ENCODE measurements at regions not wholly inside any gene's neighbourhood (a gene's known extent, or its start where the extent isn't known, plus 50 kb on each side); places are given as distances from the start of the nearest gene placed in this dataset.
A peak's percentile ranks its signal among the peaks of the same experiment; 100 is the strongest.
"Not testable (repeated sequence)": the region's sequence is repeated elsewhere in the genome, so short reads cannot be mapped to it uniquely, and the experiment has no call there.

- Mint-ChIP-seq H3K9me3 (peaks cover 2% of the 10 kb centered on the region), H3K27ac (no peak overlapping the region), H3K27me3 (ENCODE audit: low read depth) (no peaks in the 10 kb centered on the region), H3K36me3 (ENCODE audit: low read depth) (no peaks in the 10 kb centered on the region), H3K4me3 (no peak overlapping the region), H3K4me1 (ENCODE audit: low read depth) (no peaks in the 10 kb centered on the region)
- DNase-seq, result no peak
- intact Hi-C loops (cut with micrococcal nuclease), result no loop called here
- CTCF ChIA-PET, result no interaction called here
Observed at GRCh38 chr18:56421647-56422046, 216.7 kb downstream of the TXNL1 start.

GRCh38 chr18:56420868-56421267 is 217.5 kb downstream of the TXNL1 start:
- H3K9me3 Mint-ChIP-seq; H3K4me1 Mint-ChIP-seq (ENCODE audit: low read depth); CTCF ChIA-PET; H3K27ac Mint-ChIP-seq; H3K4me3 Mint-ChIP-seq; DNase-seq; H3K36me3 Mint-ChIP-seq (ENCODE audit: low read depth); intact Hi-C loops (cut with micrococcal nuclease); H3K27me3 Mint-ChIP-seq (ENCODE audit: low read depth): not testable (repeated sequence)

- no peaks in the 10 kb centered on the region for H3K4me1 Mint-ChIP-seq (ENCODE audit: low read depth)
- no peaks in the 10 kb centered on the region for H3K36me3 Mint-ChIP-seq (ENCODE audit: low read depth)
- no peaks in the 10 kb centered on the region for H3K27me3 Mint-ChIP-seq (ENCODE audit: low read depth)
- peaks cover 25% of the 10 kb centered on the region for H3K9me3 Mint-ChIP-seq
- intact Hi-C loops (cut with micrococcal nuclease), result no loop called here
- CTCF ChIA-PET, result no interaction called here
- H3K4me3 Mint-ChIP-seq, result no peak overlapping the region
- no peak for DNase-seq
- no peak overlapping the region for H3K27ac Mint-ChIP-seq
Observed at GRCh38 chr18:56414357-56414756, 224.0 kb downstream of the TXNL1 start.

- no peaks in the 10 kb centered on the region for H3K27me3 Mint-ChIP-seq (ENCODE audit: low read depth)
- H3K27ac Mint-ChIP-seq, result no peak overlapping the region
- DNase-seq, result no peak
- no peak overlapping the region for H3K4me3 Mint-ChIP-seq
- CTCF ChIA-PET, result no interaction called here
- H3K9me3 Mint-ChIP-seq, result peaks cover 25% of the 10 kb centered on the region
- intact Hi-C loops (cut with micrococcal nuclease), result no loop called here
- H3K4me1 Mint-ChIP-seq (ENCODE audit: low read depth), result no peaks in the 10 kb centered on the region
- H3K36me3 Mint-ChIP-seq (ENCODE audit: low read depth), result no peaks in the 10 kb centered on the region
Observed at GRCh38 chr18:56413862-56414261, 224.5 kb downstream of the TXNL1 start.

- Mint-ChIP-seq H3K27ac (no peak overlapping the region), H3K27me3 (ENCODE audit: low read depth) (no peaks in the 10 kb centered on the region)
Observed at GRCh38 chr18:56412951-56413350, 225.4 kb downstream of the TXNL1 start.

GRCh38 chr18:56409736-56410135 is 228.7 kb downstream of the TXNL1 start:
- intact Hi-C loops (cut with micrococcal nuclease), result no loop called here
- no peaks in the 10 kb centered on the region for H3K4me1 Mint-ChIP-seq (ENCODE audit: low read depth)
- H3K9me3 Mint-ChIP-seq, result peaks cover 14% of the 10 kb centered on the region
- H3K27ac Mint-ChIP-seq, result no peak overlapping the region
- H3K36me3 Mint-ChIP-seq (ENCODE audit: low read depth), result no peaks in the 10 kb centered on the region
- DNase-seq, result no peak
- H3K27me3 Mint-ChIP-seq (ENCODE audit: low read depth), result no peaks in the 10 kb centered on the region
- CTCF ChIA-PET, result no interaction called here
- H3K4me3 Mint-ChIP-seq, result no peak overlapping the region

More at GRCh38 chr18:56412951-56413350, 225.4 kb downstream of the TXNL1 start:
- DNase-seq, result peak; percentile 6
- Mint-ChIP-seq H3K4me1 (ENCODE audit: low read depth) (no peaks in the 10 kb centered on the region), H3K36me3 (ENCODE audit: low read depth) (no peaks in the 10 kb centered on the region), H3K4me3 (no peak overlapping the region), H3K9me3 (peaks cover 25% of the 10 kb centered on the region)
- intact Hi-C loops (cut with micrococcal nuclease), result no loop called here
- CTCF ChIA-PET, result no interaction called here

GRCh38 chr18:56407646-56408180 is 230.7 kb downstream of the TXNL1 start:
- no peak for DNase-seq
- Mint-ChIP-seq H3K4me3 (no peak overlapping the region), H3K9me3 (peaks cover 4% of the 10 kb centered on the region), H3K4me1 (ENCODE audit: low read depth) (no peaks in the 10 kb centered on the region), H3K36me3 (ENCODE audit: low read depth) (no peaks in the 10 kb centered on the region), H3K27ac (no peak overlapping the region), H3K27me3 (ENCODE audit: low read depth) (no peaks in the 10 kb centered on the region)
- CTCF ChIA-PET, result no interaction called here
- intact Hi-C loops (cut with micrococcal nuclease), result no loop called here

GRCh38 chr18:56402872-56403516 is 235.4 kb downstream of the TXNL1 start:
- no peak overlapping the region for H3K27ac Mint-ChIP-seq
- H3K4me3 Mint-ChIP-seq, result no peak overlapping the region
- intact Hi-C loops (cut with micrococcal nuclease), result no loop called here
- H3K4me1 Mint-ChIP-seq (ENCODE audit: low read depth), result no peaks in the 10 kb centered on the region
- CTCF ChIA-PET, result no interaction called here
- no peak for DNase-seq
- H3K36me3 Mint-ChIP-seq (ENCODE audit: low read depth), result no peaks in the 10 kb centered on the region
- peaks cover 4% of the 10 kb centered on the region for H3K27me3 Mint-ChIP-seq (ENCODE audit: low read depth)
- no peaks in the 10 kb centered on the region for H3K9me3 Mint-ChIP-seq

GRCh38 chr18:56393870-56394269 is 244.5 kb downstream of the TXNL1 start:
- CTCF ChIA-PET, result no interaction called here
- H3K36me3 Mint-ChIP-seq (ENCODE audit: low read depth), result no peaks in the 10 kb centered on the region
- H3K27me3 Mint-ChIP-seq (ENCODE audit: low read depth), result peaks cover 3% of the 10 kb centered on the region
- no peaks in the 10 kb centered on the region for H3K4me1 Mint-ChIP-seq (ENCODE audit: low read depth)
- intact Hi-C loops (cut with micrococcal nuclease), result no loop called here
- DNase-seq, result no peak
- H3K4me3 Mint-ChIP-seq, result no peak overlapping the region
- H3K9me3 Mint-ChIP-seq, result no peaks in the 10 kb centered on the region
- H3K27ac Mint-ChIP-seq, result no peak overlapping the region

GRCh38 chr18:56391931-56392590 is 246.3 kb downstream of the TXNL1 start:
- Mint-ChIP-seq H3K36me3 (ENCODE audit: low read depth) (no peaks in the 10 kb centered on the region), H3K27me3 (ENCODE audit: low read depth) (no peaks in the 10 kb centered on the region), H3K4me3 (no peak overlapping the region), H3K4me1 (ENCODE audit: low read depth) (no peaks in the 10 kb centered on the region), H3K27ac (no peak overlapping the region), H3K9me3 (no peaks in the 10 kb centered on the region)
- CTCF ChIA-PET, result no interaction called here
- DNase-seq, result no peak
- intact Hi-C loops (cut with micrococcal nuclease), result no loop called here

GRCh38 chr18:56390626-56391025 is 247.8 kb downstream of the TXNL1 start:
- Mint-ChIP-seq H3K4me3 (no peak overlapping the region), H3K27me3 (ENCODE audit: low read depth) (no peaks in the 10 kb centered on the region), H3K4me1 (ENCODE audit: low read depth) (no peaks in the 10 kb centered on the region), H3K36me3 (ENCODE audit: low read depth) (no peaks in the 10 kb centered on the region), H3K27ac (no peak overlapping the region), H3K9me3 (no peaks in the 10 kb centered on the region)
- CTCF ChIA-PET, result no interaction called here
- intact Hi-C loops (cut with micrococcal nuclease), result no loop called here
- DNase-seq, result no peak

- intact Hi-C loops (cut with micrococcal nuclease), result no loop called here
- no peak overlapping the region for H3K4me3 Mint-ChIP-seq
- no peaks in the 10 kb centered on the region for H3K9me3 Mint-ChIP-seq
- no peaks in the 10 kb centered on the region for H3K4me1 Mint-ChIP-seq (ENCODE audit: low read depth)
- H3K27me3 Mint-ChIP-seq (ENCODE audit: low read depth), result no peaks in the 10 kb centered on the region
- no peak for DNase-seq
- no peak overlapping the region for H3K27ac Mint-ChIP-seq
- H3K36me3 Mint-ChIP-seq (ENCODE audit: low read depth), result no peaks in the 10 kb centered on the region
- CTCF ChIA-PET, result no interaction called here
Observed at GRCh38 chr18:56389190-56389589, 249.2 kb downstream of the TXNL1 start.

GRCh38 chr18:56388571-56388970 is 249.8 kb downstream of the TXNL1 start:
- Mint-ChIP-seq H3K4me3 (no peak overlapping the region), H3K9me3 (no peaks in the 10 kb centered on the region)

More at GRCh38 chr18:56388571-56388970, 249.8 kb downstream of the TXNL1 start:
- CTCF ChIA-PET, result no interaction called here
- H3K27ac Mint-ChIP-seq, result no peak overlapping the region
- no peak for DNase-seq
- H3K27me3 Mint-ChIP-seq (ENCODE audit: low read depth), result no peaks in the 10 kb centered on the region
- H3K4me1 Mint-ChIP-seq (ENCODE audit: low read depth), result no peaks in the 10 kb centered on the region
- intact Hi-C loops (cut with micrococcal nuclease), result no loop called here
- no peaks in the 10 kb centered on the region for H3K36me3 Mint-ChIP-seq (ENCODE audit: low read depth)
